Trophoblast cell (in vitro differentiated cells and primary cell): ENCODE measurements at regions not wholly inside any gene's neighbourhood (a gene's known extent, or its start where the extent isn't known, plus 50 kb on each side); places are given as distances from the start of the nearest gene placed in this dataset.

ENCODE experiments used
- DNase-seq, 2 donors: peaks; one replicate each; pipeline ENCODE4 v3.0.0-alpha.2; 2016
- H2AFZ ChIP-seq: 2 replicates; pipeline ENCODE4 v1.6.1; 2013; ENCODE audit warnings: low read length, moderate library complexity, mild to moderate bottlenecking; ENCODE audit not compliant: insufficient read depth, poor library complexity
- H2AK5ac ChIP-seq: 2 replicates; pipeline ENCODE4 v1.6.1; 2013; ENCODE audit warnings: mild to moderate bottlenecking, low read length
- H2BK120ac ChIP-seq: 2 replicates; pipeline ENCODE4 v1.6.1; 2013; ENCODE audit warnings: low read length, mild to moderate bottlenecking, moderate library complexity; ENCODE audit not compliant: insufficient read depth, poor library complexity
- H2BK12ac ChIP-seq: 2 replicates; pipeline ENCODE4 v1.6.1; 2013; ENCODE audit warnings: mild to moderate bottlenecking, low read length, moderate library complexity
- H2BK5ac ChIP-seq: 2 replicates; pipeline ENCODE4 v1.6.1; 2013; ENCODE audit warnings: low read length, low read depth, moderate library complexity, mild to moderate bottlenecking; ENCODE audit not compliant: poor library complexity
- H3K14ac ChIP-seq: 2 replicates; pipeline ENCODE4 v1.6.1; 2013; ENCODE audit warnings: mild to moderate bottlenecking, low read length
- H3K18ac ChIP-seq: 2 replicates; pipeline ENCODE4 v1.6.1; 2013; ENCODE audit warnings: mild to moderate bottlenecking, low read length
- H3K23ac ChIP-seq: 2 replicates; pipeline ENCODE4 v1.6.1; 2013; ENCODE audit warnings: low read length
- H3K27ac ChIP-seq: 2 replicates; pipeline ENCODE4 v1.5.1; 2013; ENCODE audit warnings: low read depth, mild to moderate bottlenecking, inconsistent platforms, low read length, moderate library complexity
- H3K27me3 ChIP-seq: 2 replicates; pipeline ENCODE4 v1.6.1; 2013; ENCODE audit warnings: inconsistent platforms, mild to moderate bottlenecking, low read length, moderate library complexity; ENCODE audit not compliant: insufficient read depth
- H3K36me3 ChIP-seq, 2 experiments: 1 replicate in 1 of 2; 2 replicates in 1 of 2; pipeline ENCODE4 v1.6.1; 2013; ENCODE audit warnings: low read length in 2 of 2, mild to moderate bottlenecking in 2 of 2, moderate library complexity in 1 of 2; ENCODE audit not compliant: insufficient read depth in 2 of 2, control insufficient read depth in 1 of 2
- H3K4ac ChIP-seq: 2 replicates; pipeline ENCODE4 v1.6.1; 2013; ENCODE audit warnings: low read depth, mild to moderate bottlenecking, low read length, moderate library complexity
- H3K4me1 ChIP-seq, 2 experiments: 1 replicate in 1 of 2; 2 replicates in 1 of 2; pipeline ENCODE4 v1.6.1; 2013; ENCODE audit warnings: low read length in 2 of 2, mild to moderate bottlenecking in 2 of 2, moderate library complexity in 1 of 2; ENCODE audit not compliant: insufficient read depth in 2 of 2, control insufficient read depth in 1 of 2
- H3K4me2 ChIP-seq: 2 replicates; pipeline ENCODE4 v1.6.1; 2013; ENCODE audit warnings: inconsistent platforms, mild to moderate bottlenecking, low read length, moderate library complexity
- H3K4me3 ChIP-seq: 2 replicates; pipeline ENCODE4 v1.5.1; 2013; ENCODE audit warnings: mild to moderate bottlenecking, low read depth, low read length, inconsistent platforms
- H3K79me1 ChIP-seq: one replicate; pipeline ENCODE4 v1.6.1; 2013; ENCODE audit warnings: low read length
- H3K79me2 ChIP-seq: 2 replicates; pipeline ENCODE4 v1.6.1; 2013; ENCODE audit warnings: low read length, mild to moderate bottlenecking; ENCODE audit not compliant: control insufficient read depth, insufficient read depth, poor library complexity
- H3K9ac ChIP-seq: 2 replicates; pipeline ENCODE4 v1.6.1; 2013; ENCODE audit warnings: mild to moderate bottlenecking, low read length
- H3K9me3 ChIP-seq: 2 replicates; pipeline ENCODE4 v1.6.1; 2013; ENCODE audit warnings: low read depth, mild to moderate bottlenecking, control low read depth, inconsistent platforms, low read length; ENCODE audit not compliant: insufficient read depth
- H4K12ac ChIP-seq: 2 replicates; pipeline ENCODE4 v1.6.1; 2013; ENCODE audit warnings: low read depth, mild to moderate bottlenecking, low read length, moderate library complexity
- H4K8ac ChIP-seq: 2 replicates; pipeline ENCODE4 v1.6.1; 2013; ENCODE audit warnings: low read depth, mild to moderate bottlenecking, low read length, moderate library complexity
- H4K91ac ChIP-seq: one replicate; pipeline ENCODE4 v1.6.1; 2013; ENCODE audit warnings: low read depth, mild to moderate bottlenecking, low read length, moderate library complexity
- WGBS: extraction: QIAGEN DNeasy Blood & Tissue Kit; methylation state at CpG from one replicate; pipeline ENCODE4 v1.1.7; 2013; ENCODE audit warnings: missing lambda C conversion rate; ENCODE audit not compliant: insufficient read length, insufficient coverage; ENCODE audit errors: extremely low coverage; 5-methylcytosine and 5-hydroxymethylcytosine counted together

- H3K18ac ChIP-seq: no peak overlapping the region
- H2BK12ac ChIP-seq: no peak overlapping the region
- no peak overlapping the region for H3K4me3 ChIP-seq
- no peak overlapping the region for H3K9ac ChIP-seq
- no peaks in the 10 kb centered on the region for H3K79me1 ChIP-seq
- H3K4me1 ChIP-seq: no peaks in the 10 kb centered on the region
- no peak overlapping the region for H3K4me2 ChIP-seq
- DNase-seq: no peak
- no peak overlapping the region for H2AK5ac ChIP-seq
- H3K4ac ChIP-seq: no peak overlapping the region
- no peak overlapping the region for H2BK5ac ChIP-seq
- H3K27ac ChIP-seq: no peak overlapping the region
- no peak overlapping the region for H2BK120ac ChIP-seq
- H4K8ac ChIP-seq: no peak overlapping the region
- no peak overlapping the region for H3K23ac ChIP-seq
- no peak overlapping the region for H3K14ac ChIP-seq
- no CpG with 5 or more reads among the region's 4 CpGs for WGBS
- H3K27me3 ChIP-seq: no peaks in the 10 kb centered on the region
- peaks cover 2% of the 10 kb centered on the region for H3K9me3 ChIP-seq
- no peak overlapping the region for H4K91ac ChIP-seq
- H4K12ac ChIP-seq: no peak overlapping the region
- no peaks in the 10 kb centered on the region for H3K36me3 ChIP-seq
- H3K79me2 ChIP-seq: no peaks in the 10 kb centered on the region
- H2AFZ ChIP-seq: no peak overlapping the region
Measured at GRCh38 chr3:28114893-28115292, 126.5 kb upstream of the CMC1 start.

GRCh38 chr3:28115316-28115715 is 126.1 kb upstream of the CMC1 start:
- H2BK5ac ChIP-seq: no peak overlapping the region
- no peak overlapping the region for H3K27ac ChIP-seq
- no peak overlapping the region for H3K23ac ChIP-seq
- H4K8ac ChIP-seq: no peak overlapping the region
- H3K18ac ChIP-seq: no peak overlapping the region
- no peak for DNase-seq
- H3K36me3 ChIP-seq: no peaks in the 10 kb centered on the region
- H2AK5ac ChIP-seq: no peak overlapping the region
- no peaks in the 10 kb centered on the region for H3K27me3 ChIP-seq
- H4K91ac ChIP-seq: no peak overlapping the region
- no peak overlapping the region for H2BK120ac ChIP-seq
- no peak overlapping the region for H3K4me3 ChIP-seq
- H3K9me3 ChIP-seq: peaks cover 2% of the 10 kb centered on the region
- H3K14ac ChIP-seq: no peak overlapping the region
- H3K4ac ChIP-seq: no peak overlapping the region
- H3K79me1 ChIP-seq: no peaks in the 10 kb centered on the region
- no peaks in the 10 kb centered on the region for H3K79me2 ChIP-seq
- no peak overlapping the region for H2AFZ ChIP-seq
- H4K12ac ChIP-seq: no peak overlapping the region
- no peaks in the 10 kb centered on the region for H3K4me1 ChIP-seq
- H3K9ac ChIP-seq: no peak overlapping the region
- no peak overlapping the region for H3K4me2 ChIP-seq
- WGBS: no CpG with 5 or more reads among the region's 1 CpG
- H2BK12ac ChIP-seq: no peak overlapping the region

DNA sequence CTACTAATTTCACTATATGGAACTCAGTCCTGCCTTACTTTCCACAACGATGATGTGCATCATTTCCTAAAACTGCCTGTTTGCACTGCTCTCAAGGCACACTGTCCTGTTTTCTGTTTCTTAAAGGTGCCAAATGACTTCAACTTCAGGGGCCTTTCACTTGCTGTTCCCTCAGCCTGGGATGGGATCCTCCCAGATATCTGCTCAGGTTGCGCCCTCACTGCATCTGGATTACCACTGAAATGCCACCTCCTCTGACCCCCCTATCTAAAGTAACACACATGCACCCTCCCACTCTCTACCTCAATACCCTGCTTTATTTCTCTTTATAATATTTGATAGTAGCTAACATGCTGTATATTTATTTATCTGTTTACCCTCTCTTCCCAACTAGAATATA is 123.8 kb upstream of the CMC1 start:
- H2AFZ ChIP-seq: no peak overlapping the region
- H3K4me2 ChIP-seq: no peak overlapping the region
- H2BK12ac ChIP-seq: no peak overlapping the region
- H3K36me3 ChIP-seq: no peaks in the 10 kb centered on the region
- H3K18ac ChIP-seq: no peak overlapping the region
- no peak overlapping the region for H4K12ac ChIP-seq
- no peak overlapping the region for H3K4me3 ChIP-seq
- WGBS: no CpG with 5 or more reads among the region's 2 CpGs
- no peak overlapping the region for H4K91ac ChIP-seq
- no peak overlapping the region for H3K27ac ChIP-seq
- no peaks in the 10 kb centered on the region for H3K79me2 ChIP-seq
- no peak for DNase-seq
- no peak overlapping the region for H3K4ac ChIP-seq
- H3K79me1 ChIP-seq: no peaks in the 10 kb centered on the region
- no peak overlapping the region for H3K14ac ChIP-seq
- no peak overlapping the region for H2AK5ac ChIP-seq
- H4K8ac ChIP-seq: no peak overlapping the region
- H3K9ac ChIP-seq: no peak overlapping the region
- H3K23ac ChIP-seq: no peak overlapping the region
- no peaks in the 10 kb centered on the region for H3K4me1 ChIP-seq
- H3K27me3 ChIP-seq: no peaks in the 10 kb centered on the region
- no peak overlapping the region for H2BK5ac ChIP-seq
- H3K9me3 ChIP-seq: peaks cover 2% of the 10 kb centered on the region
- no peak overlapping the region for H2BK120ac ChIP-seq

- no peak overlapping the region for H4K12ac ChIP-seq
- no peak overlapping the region for H3K4me2 ChIP-seq
- no peak overlapping the region for H2BK12ac ChIP-seq
- H3K36me3 ChIP-seq: no peaks in the 10 kb centered on the region
- H3K4me3 ChIP-seq: no peak overlapping the region
- H4K91ac ChIP-seq: no peak overlapping the region
- DNase-seq: no peak
- no peaks in the 10 kb centered on the region for H3K79me1 ChIP-seq
- no peak overlapping the region for H2AFZ ChIP-seq
- H3K79me2 ChIP-seq: no peaks in the 10 kb centered on the region
- H2AK5ac ChIP-seq: no peak overlapping the region
- H3K18ac ChIP-seq: no peak overlapping the region
- peaks cover 2% of the 10 kb centered on the region for H3K9me3 ChIP-seq
- H2BK120ac ChIP-seq: no peak overlapping the region
- no CpG with 5 or more reads among the region's 1 CpG for WGBS
- H2BK5ac ChIP-seq: no peak overlapping the region
- no peak overlapping the region for H3K27ac ChIP-seq
- no peaks in the 10 kb centered on the region for H3K4me1 ChIP-seq
- H4K8ac ChIP-seq: no peak overlapping the region
- no peak overlapping the region for H3K4ac ChIP-seq
- H3K9ac ChIP-seq: no peak overlapping the region
- no peaks in the 10 kb centered on the region for H3K27me3 ChIP-seq
- H3K23ac ChIP-seq: no peak overlapping the region
- H3K14ac ChIP-seq: no peak overlapping the region
Measured at GRCh38 chr3:28118087-28118486, 123.3 kb upstream of the CMC1 start.
